GM12892 (cell line): ENCODE measurements at regions not wholly inside any gene's neighbourhood (a gene's known extent, or its start where the extent isn't known, plus 50 kb on each side); places are given as distances from the start of the nearest gene placed in this dataset.

Source experiments
- POLR2A ChIP-seq: IDR thresholded peaks from 2 replicates; pipeline ENCODE4 v1.6.1; 2011; ENCODE audit warnings: low read depth, low read length, control low read depth
- POLR2AphosphoS5 ChIP-seq: IDR thresholded peaks from 2 replicates; pipeline ENCODE4 v1.6.1; 2011; ENCODE audit warnings: low read depth, low read length, control low read depth

- TF ChIP-seq POLR2A, result no peak
- no peak for TF ChIP-seq POLR2AphosphoS5
Measured at GRCh38 chr6:115668781-115669180, 391.9 kb downstream of the FRK start.
